ENCODE measurements at regions not wholly inside any gene's neighbourhood (a gene's known extent, or its start where the extent isn't known, plus 50 kb on each side); places are given as distances from the start of the nearest gene placed in this dataset.

DNA sequence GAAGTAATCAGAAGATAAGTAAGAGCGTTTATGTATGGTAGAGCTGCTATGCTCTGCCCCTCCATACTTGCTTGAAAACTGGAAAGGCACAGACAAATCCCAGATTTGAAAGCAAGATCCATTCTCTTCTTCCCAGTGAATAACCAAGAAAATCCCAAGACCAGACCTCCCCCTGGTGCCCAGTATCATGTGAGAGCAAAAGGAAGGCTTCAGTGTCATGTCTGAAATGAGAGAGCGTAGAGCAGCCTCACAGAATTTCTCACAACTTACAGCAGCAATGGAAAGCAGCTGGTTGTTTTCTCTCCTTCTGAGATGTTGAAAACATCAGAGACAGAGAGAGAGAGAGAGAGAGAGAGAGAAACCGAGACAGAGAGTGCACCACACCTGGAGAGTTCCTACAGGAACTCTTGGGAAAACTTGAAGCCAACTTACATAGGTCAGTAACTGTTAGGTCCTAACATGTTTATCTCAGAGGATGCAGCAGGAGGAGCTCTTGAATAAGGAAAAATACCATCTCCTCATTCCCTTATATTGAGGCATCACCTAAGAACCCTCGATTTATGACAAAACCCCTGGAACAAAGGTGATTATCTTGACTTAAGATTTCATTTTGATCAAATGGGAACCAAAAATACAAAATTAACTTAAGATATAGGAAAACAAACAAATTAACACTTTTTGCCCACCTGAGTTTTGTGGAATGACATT lies 273.3 kb downstream of the NSUN3 start:
- Histone ChIP-seq H3K4me1 (ENCODE audit: control insufficient read depth in 1 of 2, insufficient read depth in 2 of 2, low read length in 2 of 2) (no peaks in the 10 kb centered on the region), H3K36me3 (replicated peaks in 1 of 2; ENCODE audit: control insufficient read depth in 1 of 2, insufficient read depth in 2 of 2, low read length in 2 of 2) (no peaks in the 10 kb centered on the region), H3K27ac (ENCODE audit: low read depth in 1 of 2, low read length in 2 of 2) (no peak overlapping the region), H3K9ac (ENCODE audit: insufficient read depth, low read length, poor library complexity, severe bottlenecking) (no peak overlapping the region), H3K9me3 (replicated peaks in 1 of 2; ENCODE audit: control insufficient read depth in 1 of 2, insufficient read depth in 1 of 2, low read length in 2 of 2) (no peaks in the 10 kb centered on the region), H3K27me3 (ENCODE audit: control insufficient read depth in 2 of 2, insufficient read depth in 2 of 2, low read length in 2 of 2) (no peaks in the 10 kb centered on the region), H3K4me3 (replicated peaks in 1 of 3; ENCODE audit: low read depth in 2 of 3, low read length in 3 of 3) (no peak overlapping the region), H2AFZ (ENCODE audit: insufficient read depth, low read depth, low read length, poor library complexity, severe bottlenecking) (no peak overlapping the region), H3K4me2 (replicated peaks; ENCODE audit: extremely low read depth, low read length, poor library complexity, severe bottlenecking) (no peak overlapping the region), H3K79me2 (ENCODE audit: insufficient read depth, low read length) (no peaks in the 10 kb centered on the region), H4K20me1 (ENCODE audit: insufficient read depth, low read length) (no peaks in the 10 kb centered on the region)
- H3K9me3 Mint-ChIP-seq = no peaks in the 10 kb centered on the region
- whole genome bisulfite sequencing (ENCODE audit: insufficient coverage) = no CpG with 5 or more reads among the region's 4 CpGs
- no peaks in the 10 kb centered on the region for H3K27me3 Mint-ChIP-seq (ENCODE audit: low read depth in 3 of 3)
- intact Hi-C loops (cut with micrococcal nuclease) = no loop called here
- H3K4me1 Mint-ChIP-seq = no peaks in the 10 kb centered on the region
- peak overlapping the region in 1 of 7 donors; percentile 11 for H3K27ac Mint-ChIP-seq
- H3K4me3 Mint-ChIP-seq = no peak overlapping the region
- no peak for DNase-seq
- H3K36me3 Mint-ChIP-seq = no peaks in the 10 kb centered on the region
- TF ChIP-seq CTCF (IDR thresholded peaks at IDR 0.05) = no peak

DNA sequence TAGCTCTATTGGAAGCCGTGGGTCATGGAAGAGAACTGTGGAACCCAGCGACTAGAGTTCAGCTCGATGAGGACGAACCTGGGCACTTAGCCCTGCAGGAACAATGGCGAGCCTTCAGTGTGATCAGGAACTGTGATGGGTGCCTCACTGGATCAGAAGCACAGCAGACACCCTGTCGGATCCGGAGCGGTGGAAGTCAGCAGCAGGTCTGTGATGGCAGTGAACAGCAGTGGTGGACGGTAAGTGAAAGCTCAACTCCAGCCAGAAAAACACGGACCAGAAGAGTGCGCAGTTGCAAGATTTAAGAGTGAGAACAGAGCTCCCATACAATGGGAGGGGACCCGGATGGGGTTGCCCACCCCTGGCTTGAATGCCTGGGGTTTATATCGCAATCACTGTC lies 282.2 kb downstream of the NSUN3 start:
- Histone ChIP-seq H3K27me3 (ENCODE audit: control insufficient read depth in 2 of 2, insufficient read depth in 2 of 2, low read length in 2 of 2) (no peaks in the 10 kb centered on the region), H3K4me2 (replicated peaks; ENCODE audit: extremely low read depth, low read length, poor library complexity, severe bottlenecking) (no peak overlapping the region), H3K4me3 (replicated peaks in 1 of 3; ENCODE audit: low read depth in 2 of 3, low read length in 3 of 3) (no peak overlapping the region), H3K4me1 (ENCODE audit: control insufficient read depth in 1 of 2, insufficient read depth in 2 of 2, low read length in 2 of 2) (no peaks in the 10 kb centered on the region), H3K36me3 (replicated peaks in 1 of 2; ENCODE audit: control insufficient read depth in 1 of 2, insufficient read depth in 2 of 2, low read length in 2 of 2) (no peaks in the 10 kb centered on the region), H3K27ac (ENCODE audit: low read depth in 1 of 2, low read length in 2 of 2) (no peak overlapping the region), H3K9ac (ENCODE audit: insufficient read depth, low read length, poor library complexity, severe bottlenecking) (no peak overlapping the region), H3K79me2 (ENCODE audit: insufficient read depth, low read length) (no peaks in the 10 kb centered on the region), H2AFZ (ENCODE audit: insufficient read depth, low read depth, low read length, poor library complexity, severe bottlenecking) (no peak overlapping the region), H4K20me1 (ENCODE audit: insufficient read depth, low read length) (no peaks in the 10 kb centered on the region), H3K9me3 (replicated peaks in 1 of 2; ENCODE audit: control insufficient read depth in 1 of 2, insufficient read depth in 1 of 2, low read length in 2 of 2) (peaks cover 0 to 13% of the 10 kb centered on the region in 2 donors)
- Mint-ChIP-seq H3K36me3 (no peaks in the 10 kb centered on the region), H3K4me1 (no peaks in the 10 kb centered on the region), H3K9me3 (peaks cover 0 to 13% (median 8%) of the 10 kb centered on the region in 7 donors), H3K4me3 (no peak overlapping the region), H3K27me3 (ENCODE audit: low read depth in 3 of 3) (peaks cover 0 to 2% (median 2%) of the 10 kb centered on the region in 3 donors), H3K27ac (peak overlapping the region in 1 of 7 donors; percentile 48)
- intact Hi-C loops (cut with micrococcal nuclease) = no loop called here
- no peak for TF ChIP-seq CTCF (IDR thresholded peaks at IDR 0.05)
- no peak for DNase-seq
- WGBS (ENCODE audit: insufficient coverage) = 96% methylated on average over 8 of the region's 13 CpGs

All from CD14-positive monocyte (primary cell).